Endothelial cell of umbilical vein (primary cell): ENCODE measurements at regions not wholly inside any gene's neighbourhood (a gene's known extent, or its start where the extent isn't known, plus 50 kb on each side); places are given as distances from the start of the nearest gene placed in this dataset.

Experiments
- EZH2 ChIP-seq: IDR thresholded peaks from 2 replicates; pipeline ENCODE4 v1.6.1; 2012; ENCODE audit warnings: borderline replicate concordance, low read depth, mild to moderate bottlenecking, moderate library complexity, low read length, inconsistent platforms; ENCODE audit not compliant: severe bottlenecking
- GATA2 ChIP-seq: IDR thresholded peaks from 2 replicates; pipeline ENCODE4 v1.7.0; 2011; ENCODE audit warnings: low read depth, mild to moderate bottlenecking, moderate library complexity, mixed read lengths, low read length; ENCODE audit not compliant: insufficient read length, insufficient read depth
- JUN ChIP-seq: IDR thresholded peaks from 2 replicates; pipeline ENCODE4 v1.6.1; 2011; ENCODE audit warnings: borderline replicate concordance, low read depth; ENCODE audit not compliant: insufficient read length, insufficient read depth
- MYC ChIP-seq: IDR thresholded peaks from one replicate; pipeline ENCODE4 v1.6.1; 2011; ENCODE audit warnings: mild to moderate bottlenecking, low read depth, low read length
- POLR2A ChIP-seq: IDR thresholded peaks from 2 replicates; pipeline ENCODE4 v1.6.1; 2012; ENCODE audit warnings: low read depth, mild to moderate bottlenecking, control low read depth, low read length
- POLR2AphosphoS5 ChIP-seq: IDR thresholded peaks from 2 replicates; pipeline ENCODE4 v1.6.1; 2012; ENCODE audit warnings: low read depth, mild to moderate bottlenecking, control low read depth, low read length, moderate library complexity; ENCODE audit not compliant: insufficient read depth
- TF ChIP-seq, protein P1 (sequence below), 2 donors: IDR thresholded peaks; 1 replicate in 1 of 2; 2 replicates in 1 of 2; pipeline ENCODE4 v1.5.1; 2011; ENCODE audit warnings: low read length in 2 of 2, mild to moderate bottlenecking in 2 of 2, moderate library complexity in 2 of 2, control low read depth in 1 of 2, inconsistent platforms in 1 of 2, low read depth in 1 of 2; ENCODE audit not compliant: insufficient read depth in 1 of 2; ENCODE audit errors: extremely low read depth in 1 of 2
- TF ChIP-seq, protein P2 (sequence below): IDR thresholded peaks from 2 replicates; pipeline ENCODE4 v1.6.1; 2011; ENCODE audit not compliant: insufficient read depth, insufficient read length

DNA sequence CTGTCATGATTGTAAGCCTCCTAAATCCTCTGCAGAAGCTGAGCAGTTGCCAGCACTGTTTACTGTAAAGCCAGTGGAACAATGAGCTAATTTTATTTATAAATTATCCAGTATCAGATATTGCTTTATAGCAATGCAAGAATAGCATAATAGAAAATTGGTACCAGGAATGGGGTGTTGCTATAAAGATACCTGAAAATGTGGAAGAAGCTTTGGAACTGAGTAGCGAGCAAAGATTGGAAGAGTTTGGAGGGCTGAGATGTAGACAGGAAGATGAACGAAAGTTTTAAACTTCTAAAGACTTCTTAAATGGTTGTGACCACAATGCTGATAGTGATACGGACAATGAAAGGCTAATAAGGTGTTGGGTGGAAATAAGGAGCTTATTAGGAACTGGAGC lies 917.4 kb upstream of the POT1 start:
- TF ChIP-seq, protein P1, sequence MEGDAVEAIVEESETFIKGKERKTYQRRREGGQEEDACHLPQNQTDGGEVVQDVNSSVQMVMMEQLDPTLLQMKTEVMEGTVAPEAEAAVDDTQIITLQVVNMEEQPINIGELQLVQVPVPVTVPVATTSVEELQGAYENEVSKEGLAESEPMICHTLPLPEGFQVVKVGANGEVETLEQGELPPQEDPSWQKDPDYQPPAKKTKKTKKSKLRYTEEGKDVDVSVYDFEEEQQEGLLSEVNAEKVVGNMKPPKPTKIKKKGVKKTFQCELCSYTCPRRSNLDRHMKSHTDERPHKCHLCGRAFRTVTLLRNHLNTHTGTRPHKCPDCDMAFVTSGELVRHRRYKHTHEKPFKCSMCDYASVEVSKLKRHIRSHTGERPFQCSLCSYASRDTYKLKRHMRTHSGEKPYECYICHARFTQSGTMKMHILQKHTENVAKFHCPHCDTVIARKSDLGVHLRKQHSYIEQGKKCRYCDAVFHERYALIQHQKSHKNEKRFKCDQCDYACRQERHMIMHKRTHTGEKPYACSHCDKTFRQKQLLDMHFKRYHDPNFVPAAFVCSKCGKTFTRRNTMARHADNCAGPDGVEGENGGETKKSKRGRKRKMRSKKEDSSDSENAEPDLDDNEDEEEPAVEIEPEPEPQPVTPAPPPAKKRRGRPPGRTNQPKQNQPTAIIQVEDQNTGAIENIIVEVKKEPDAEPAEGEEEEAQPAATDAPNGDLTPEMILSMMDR (IDR thresholded peaks at IDR 0.05; ENCODE audit: extremely low read depth in 1 of 2, insufficient read depth in 1 of 2, low read depth in 1 of 2, low read length in 2 of 2), result no peak
- no peak for TF ChIP-seq JUN
- TF ChIP-seq POLR2A, result no peak
- no peak for TF ChIP-seq EZH2
- TF ChIP-seq, protein P2, sequence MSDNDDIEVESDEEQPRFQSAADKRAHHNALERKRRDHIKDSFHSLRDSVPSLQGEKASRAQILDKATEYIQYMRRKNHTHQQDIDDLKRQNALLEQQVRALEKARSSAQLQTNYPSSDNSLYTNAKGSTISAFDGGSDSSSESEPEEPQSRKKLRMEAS, result no peak
- TF ChIP-seq POLR2AphosphoS5, result no peak
- no peak for TF ChIP-seq MYC
- TF ChIP-seq GATA2, result no peak
